AG04449 (cell line): ENCODE measurements at regions not wholly inside any gene's neighbourhood (a gene's known extent, or its start where the extent isn't known, plus 50 kb on each side); places are given as distances from the start of the nearest gene placed in this dataset.

ENCODE experiments used
- CTCF ChIA-PET: fragments of 350-600 bp; formaldehyde crosslinking; extraction: SDS; loops from one replicate; lab custom pipeline; 2021; ENCODE audit warnings: antibody characterized with exemption; lab: Yijun Ruan, JAX
- POLR2A ChIA-PET: fragments of 400-600, 350-600 bp; formaldehyde crosslinking; extraction: SDS; loops from one replicate; lab custom pipeline; 2020; ENCODE audit warnings: antibody characterized with exemption, inconsistent platforms; lab: Yijun Ruan, JAX
- DNase-seq: peaks from one replicate; pipeline ENCODE4 v3.0.0-alpha.2; 2010; ENCODE audit warnings: low read depth, low spot score
- H3K4me3 ChIP-seq: 2 replicates; pipeline ENCODE4 v1.5.1; 2011; ENCODE audit warnings: low read depth, mild to moderate bottlenecking, control low read depth, low read length
- TF ChIP-seq, protein P1 (sequence below): IDR thresholded peaks from one replicate; pipeline ENCODE4 v1.5.1; 2011; ENCODE audit warnings: mild to moderate bottlenecking, moderate library complexity, low read length, control low read depth, inconsistent platforms; ENCODE audit not compliant: insufficient read depth; ENCODE audit errors: missing control alignments

DNA sequence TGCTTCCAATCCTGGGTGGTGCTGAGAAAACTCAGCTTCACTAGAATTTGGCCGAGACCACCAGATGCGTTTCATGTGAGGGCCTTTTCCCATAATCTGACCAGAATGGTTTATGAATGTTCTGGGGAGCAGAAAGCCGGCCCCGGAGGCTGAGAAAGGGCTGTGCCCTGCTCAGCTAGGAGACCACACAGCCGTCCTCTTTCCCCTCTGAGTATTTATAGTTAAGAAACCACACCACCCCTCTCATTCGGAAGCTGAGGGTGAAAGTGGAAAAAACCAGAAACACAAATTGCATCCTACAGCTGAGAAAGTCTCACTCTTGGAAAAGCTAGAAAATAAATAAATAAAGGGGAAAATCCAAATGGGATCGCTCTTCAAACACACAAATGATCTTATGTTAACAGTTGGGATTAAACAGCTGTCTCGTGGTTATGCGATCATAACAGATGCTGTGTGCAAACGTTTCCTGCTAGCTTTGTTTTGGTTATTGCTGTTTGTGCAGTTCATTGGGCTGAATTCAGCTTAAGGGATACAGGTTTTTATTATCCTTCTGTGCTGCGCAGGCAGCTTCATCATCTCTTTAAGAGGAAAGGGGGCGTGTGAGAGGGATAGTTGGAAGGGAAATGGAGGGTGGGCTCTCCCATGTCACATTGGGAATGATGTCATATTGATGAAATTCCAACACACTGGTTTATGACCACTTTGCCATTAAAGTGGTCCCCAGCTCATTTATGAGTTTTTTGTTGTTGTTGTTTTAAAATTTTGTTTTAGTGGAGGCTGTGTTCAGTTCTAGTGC, 1026.2 kb upstream of the NR2F2 start:
- ChIA-PET CTCF (interaction anchor here (0.8 to 2.8 kb wide), 4 partner anchors 9 to 1030 kb away, joined by 3 to 10 read pairs (median 4); no protein-coding TSS in a partner anchor), POLR2A (no interaction called here)

DNA sequence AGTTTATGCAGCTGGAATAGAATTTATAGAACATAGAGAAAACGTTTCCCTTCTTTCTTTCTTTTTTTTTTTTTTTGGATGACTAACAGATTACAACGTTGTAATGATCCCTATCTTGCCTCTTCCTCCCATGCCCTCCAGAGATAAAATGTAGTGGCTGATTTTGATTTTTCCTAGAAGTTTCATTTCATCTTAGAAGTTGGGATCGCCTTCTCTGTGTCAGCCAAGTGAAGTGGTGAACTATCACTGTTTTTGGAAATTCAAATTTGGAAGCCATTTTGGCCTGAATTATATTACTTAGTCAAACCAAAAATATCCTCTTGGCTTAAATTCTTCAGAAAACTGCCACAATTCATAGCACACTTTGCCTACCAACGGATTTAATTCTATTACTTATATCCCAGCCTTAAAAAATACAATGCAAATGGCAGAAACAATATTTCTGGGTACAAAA, 1025.5 kb upstream of the NR2F2 start:
- H3K4me3 ChIP-seq = no peak overlapping the region
- CTCF ChIA-PET = interaction anchor here (0.8 to 2.8 kb wide), 4 partner anchors 10 to 1030 kb away, joined by 3 to 10 read pairs (median 4); no protein-coding TSS in a partner anchor
- TF ChIP-seq, protein P1, sequence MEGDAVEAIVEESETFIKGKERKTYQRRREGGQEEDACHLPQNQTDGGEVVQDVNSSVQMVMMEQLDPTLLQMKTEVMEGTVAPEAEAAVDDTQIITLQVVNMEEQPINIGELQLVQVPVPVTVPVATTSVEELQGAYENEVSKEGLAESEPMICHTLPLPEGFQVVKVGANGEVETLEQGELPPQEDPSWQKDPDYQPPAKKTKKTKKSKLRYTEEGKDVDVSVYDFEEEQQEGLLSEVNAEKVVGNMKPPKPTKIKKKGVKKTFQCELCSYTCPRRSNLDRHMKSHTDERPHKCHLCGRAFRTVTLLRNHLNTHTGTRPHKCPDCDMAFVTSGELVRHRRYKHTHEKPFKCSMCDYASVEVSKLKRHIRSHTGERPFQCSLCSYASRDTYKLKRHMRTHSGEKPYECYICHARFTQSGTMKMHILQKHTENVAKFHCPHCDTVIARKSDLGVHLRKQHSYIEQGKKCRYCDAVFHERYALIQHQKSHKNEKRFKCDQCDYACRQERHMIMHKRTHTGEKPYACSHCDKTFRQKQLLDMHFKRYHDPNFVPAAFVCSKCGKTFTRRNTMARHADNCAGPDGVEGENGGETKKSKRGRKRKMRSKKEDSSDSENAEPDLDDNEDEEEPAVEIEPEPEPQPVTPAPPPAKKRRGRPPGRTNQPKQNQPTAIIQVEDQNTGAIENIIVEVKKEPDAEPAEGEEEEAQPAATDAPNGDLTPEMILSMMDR = no peak
- no peak for DNase-seq
- POLR2A ChIA-PET = no interaction called here

More for the DNA sequence above, 1026.2 kb upstream of the NR2F2 start:
- DNase-seq = no peak
- no peak overlapping the region for H3K4me3 ChIP-seq
- TF ChIP-seq, protein P1 = no peak

DNA sequence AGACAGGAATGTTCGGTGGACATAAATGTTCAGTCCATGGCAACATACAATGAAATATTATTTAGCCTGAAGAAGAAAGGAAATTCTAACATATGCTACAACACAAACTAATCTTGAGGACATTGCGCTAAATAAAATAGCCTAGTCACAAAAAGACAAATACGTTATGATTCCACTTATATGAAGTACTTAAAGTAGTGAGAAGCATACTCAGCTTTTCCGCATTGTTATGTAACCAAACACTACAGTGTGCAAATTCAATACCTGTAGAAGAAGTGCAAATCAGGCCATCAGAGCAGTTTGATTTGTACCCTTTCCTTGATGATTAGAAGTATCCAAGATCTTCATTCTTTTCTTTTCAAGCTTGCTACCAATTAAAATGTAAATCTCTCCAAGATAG, 1023.4 kb upstream of the NR2F2 start:
- DNase-seq = no peak
- TF ChIP-seq, protein P1 = no peak
- CTCF ChIA-PET = no interaction called here
- no peak overlapping the region for H3K4me3 ChIP-seq
- POLR2A ChIA-PET = no interaction called here

DNA sequence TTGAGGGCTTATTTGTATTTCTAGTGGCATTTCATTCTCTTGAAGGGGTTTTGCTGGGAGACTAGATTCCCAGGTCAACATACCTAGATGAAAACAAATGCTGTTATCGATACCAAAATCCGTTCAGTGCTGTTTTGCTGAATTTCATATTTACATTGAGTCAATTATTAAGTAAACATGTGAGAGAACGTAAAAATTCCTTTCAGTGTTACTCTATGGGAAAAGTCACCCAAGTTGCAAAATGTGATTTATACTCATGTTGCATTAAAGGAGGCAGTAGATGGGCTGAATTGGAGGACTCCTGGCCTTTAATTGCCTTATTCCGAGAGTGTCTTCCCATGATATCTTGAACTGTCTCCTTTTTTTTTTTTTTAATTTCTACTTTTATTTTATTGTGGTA, 1011.3 kb upstream of the NR2F2 start:
- no peak for DNase-seq
- TF ChIP-seq, protein P1 = no peak
- ChIA-PET POLR2A (no interaction called here), CTCF (no interaction called here)
- no peak overlapping the region for H3K4me3 ChIP-seq

DNA sequence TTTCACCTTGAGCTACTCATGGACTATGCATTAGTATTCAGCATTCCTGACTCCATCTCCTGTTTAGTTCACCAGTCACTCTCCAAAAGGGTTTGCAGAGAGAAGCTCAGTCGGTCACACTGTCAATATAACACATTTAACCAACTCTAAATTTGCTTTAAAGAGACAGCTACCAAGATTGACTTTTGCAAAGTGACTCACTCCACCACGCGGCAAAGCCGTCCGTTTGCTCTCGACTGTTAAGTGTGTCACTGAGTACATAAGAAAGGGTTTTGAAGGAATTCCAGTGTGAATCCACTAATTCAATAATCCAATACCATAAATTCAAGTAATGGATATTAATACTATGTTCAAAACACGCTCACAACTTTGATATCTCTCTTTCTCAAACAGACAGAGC, 1006.7 kb upstream of the NR2F2 start:
- DNase-seq = no peak
- no peak overlapping the region for H3K4me3 ChIP-seq
- ChIA-PET POLR2A (no interaction called here), CTCF (no interaction called here)
- TF ChIP-seq, protein P1 = no peak

DNA sequence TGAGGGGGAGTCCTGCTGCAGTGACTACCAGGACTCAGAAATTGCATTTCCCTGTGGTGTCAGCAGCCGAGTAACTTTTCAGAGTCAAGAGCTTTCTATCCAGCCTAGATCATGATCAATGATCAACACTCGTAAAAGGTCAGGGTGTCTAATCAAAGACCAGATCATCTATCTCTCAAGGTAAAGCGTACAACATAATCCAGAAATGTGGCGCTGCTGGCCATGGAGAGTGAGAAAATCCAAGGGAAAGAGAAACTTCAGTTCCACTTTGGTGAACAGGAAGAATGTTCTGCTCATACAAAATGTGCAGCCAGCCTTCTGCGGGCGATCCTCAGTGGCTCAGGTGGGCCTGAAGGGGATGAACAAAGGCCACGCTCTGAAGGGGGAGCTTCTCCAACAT, 1005.8 kb upstream of the NR2F2 start:
- TF ChIP-seq, protein P1 = no peak
- CTCF ChIA-PET = interaction anchor here (0.8 kb wide), 1 partner anchor 14 kb away, joined by 3 read pairs; no protein-coding TSS in a partner anchor

More for the DNA sequence above, 1005.8 kb upstream of the NR2F2 start:
- H3K4me3 ChIP-seq = no peak overlapping the region
- no peak for DNase-seq
- POLR2A ChIA-PET = no interaction called here
